ENCODE measurements at regions not wholly inside any gene's neighbourhood (a gene's known extent, or its start where the extent isn't known, plus 50 kb on each side); places are given as distances from the start of the nearest gene placed in this dataset.

GRCh38 chr10:44063686-44064085, 321.2 kb downstream of the CXCL12 start:
- Histone ChIP-seq H3K4me3 (ENCODE audit: control insufficient read depth in 2 of 3, extremely low read depth in 1 of 3, insufficient read depth in 2 of 3, low read depth in 1 of 3, low read length in 3 of 3) (no peak overlapping the region), H3K27ac (ENCODE audit: control insufficient read depth, insufficient read depth, low read length) (no peak overlapping the region), H3K4me1 (ENCODE audit: control insufficient read depth, extremely low read depth, insufficient read depth, low read length) (no peaks in the 10 kb centered on the region), H3K79me2 (ENCODE audit: control insufficient read depth, insufficient read depth, low read length) (no peaks in the 10 kb centered on the region), H3K9me1 (ENCODE audit: control insufficient read depth, extremely low read depth, insufficient read depth, low read length) (no peaks in the 10 kb centered on the region), H3K27me3 (ENCODE audit: control insufficient read depth, extremely low read depth, insufficient read depth, low read length) (no peaks in the 10 kb centered on the region), H3K9ac (ENCODE audit: control insufficient read depth, extremely low read depth, insufficient read depth, low read length) (no peak overlapping the region), H3K4me2 (ENCODE audit: control insufficient read depth, extremely low read depth, insufficient read depth, low read depth, low read length) (no peak overlapping the region), H3K9me3 (ENCODE audit: control insufficient read depth, low read depth, low read length) (no peaks in the 10 kb centered on the region), H2AFZ (ENCODE audit: control insufficient read depth, low read length) (no peak overlapping the region), H4K20me1 (ENCODE audit: control insufficient read depth, extremely low read depth, insufficient read depth, low read length) (no peaks in the 10 kb centered on the region), H3K36me3 (ENCODE audit: control insufficient read depth in 2 of 2, extremely low read depth in 1 of 2, insufficient read depth in 2 of 2, low read length in 2 of 2) (no peaks in the 10 kb centered on the region)
- dilution Hi-C loops (cut with MboI; ENCODE audit: extremely low pct_ligation_motif_present, low sequenced_read_pairs) = no loop called here
- no peak for TF ChIP-seq EZH2 (IDR thresholded peaks at IDR 0.05; ENCODE audit: low read length)
- TF ChIP-seq, protein P1, sequence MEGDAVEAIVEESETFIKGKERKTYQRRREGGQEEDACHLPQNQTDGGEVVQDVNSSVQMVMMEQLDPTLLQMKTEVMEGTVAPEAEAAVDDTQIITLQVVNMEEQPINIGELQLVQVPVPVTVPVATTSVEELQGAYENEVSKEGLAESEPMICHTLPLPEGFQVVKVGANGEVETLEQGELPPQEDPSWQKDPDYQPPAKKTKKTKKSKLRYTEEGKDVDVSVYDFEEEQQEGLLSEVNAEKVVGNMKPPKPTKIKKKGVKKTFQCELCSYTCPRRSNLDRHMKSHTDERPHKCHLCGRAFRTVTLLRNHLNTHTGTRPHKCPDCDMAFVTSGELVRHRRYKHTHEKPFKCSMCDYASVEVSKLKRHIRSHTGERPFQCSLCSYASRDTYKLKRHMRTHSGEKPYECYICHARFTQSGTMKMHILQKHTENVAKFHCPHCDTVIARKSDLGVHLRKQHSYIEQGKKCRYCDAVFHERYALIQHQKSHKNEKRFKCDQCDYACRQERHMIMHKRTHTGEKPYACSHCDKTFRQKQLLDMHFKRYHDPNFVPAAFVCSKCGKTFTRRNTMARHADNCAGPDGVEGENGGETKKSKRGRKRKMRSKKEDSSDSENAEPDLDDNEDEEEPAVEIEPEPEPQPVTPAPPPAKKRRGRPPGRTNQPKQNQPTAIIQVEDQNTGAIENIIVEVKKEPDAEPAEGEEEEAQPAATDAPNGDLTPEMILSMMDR (optimal IDR thresholded peaks at IDR 0.05 in 1 of 3, IDR thresholded peaks at IDR 0.05 in 1 of 3, conservative IDR thresholded peaks at IDR 0.05 in 1 of 3; ENCODE audit: extremely low read depth in 1 of 3, insufficient read depth in 2 of 3, low read length in 3 of 3) = no peak
- FAIRE-seq = no peak
- DNase-seq (ENCODE audit: low read depth, low spot score) = no peak

GRCh38 chr10:44060719-44061118, 324.2 kb downstream of the CXCL12 start:
- no peak overlapping the region for H3K9ac ChIP-seq (ENCODE audit: control insufficient read depth, extremely low read depth, insufficient read depth, low read length)
- peaks cover 6% of the 10 kb centered on the region for H3K27me3 ChIP-seq (ENCODE audit: control insufficient read depth, extremely low read depth, insufficient read depth, low read length)
- no peaks in the 10 kb centered on the region for H3K79me2 ChIP-seq (ENCODE audit: control insufficient read depth, insufficient read depth, low read length)
- no peaks in the 10 kb centered on the region for H3K4me1 ChIP-seq (ENCODE audit: control insufficient read depth, extremely low read depth, insufficient read depth, low read length)
- dilution Hi-C loops (cut with MboI; ENCODE audit: extremely low pct_ligation_motif_present, low sequenced_read_pairs) = no loop called here
- no peaks in the 10 kb centered on the region for H3K36me3 ChIP-seq (ENCODE audit: control insufficient read depth in 2 of 2, extremely low read depth in 1 of 2, insufficient read depth in 2 of 2, low read length in 2 of 2)
- TF ChIP-seq EZH2 (IDR thresholded peaks at IDR 0.05; ENCODE audit: low read length) = no peak
- TF ChIP-seq, protein P1 (optimal IDR thresholded peaks at IDR 0.05 in 1 of 3, IDR thresholded peaks at IDR 0.05 in 1 of 3, conservative IDR thresholded peaks at IDR 0.05 in 1 of 3; ENCODE audit: extremely low read depth in 1 of 3, insufficient read depth in 2 of 3, low read length in 3 of 3) = no peak
- no peaks in the 10 kb centered on the region for H4K20me1 ChIP-seq (ENCODE audit: control insufficient read depth, extremely low read depth, insufficient read depth, low read length)
- FAIRE-seq = no peak
- DNase-seq (ENCODE audit: low read depth, low spot score) = no peak
- H3K9me1 ChIP-seq (ENCODE audit: control insufficient read depth, extremely low read depth, insufficient read depth, low read length) = no peaks in the 10 kb centered on the region
- H3K9me3 ChIP-seq (ENCODE audit: control insufficient read depth, low read depth, low read length) = no peaks in the 10 kb centered on the region
- no peak overlapping the region for H3K27ac ChIP-seq (ENCODE audit: control insufficient read depth, insufficient read depth, low read length)
- no peak overlapping the region for H3K4me3 ChIP-seq (ENCODE audit: control insufficient read depth in 2 of 3, extremely low read depth in 1 of 3, insufficient read depth in 2 of 3, low read depth in 1 of 3, low read length in 3 of 3)
- no peak overlapping the region for H2AFZ ChIP-seq (ENCODE audit: control insufficient read depth, low read length)
- H3K4me2 ChIP-seq (ENCODE audit: control insufficient read depth, extremely low read depth, insufficient read depth, low read depth, low read length) = no peak overlapping the region
